Lower leg skin (tissue), 3 donors: ENCODE measurements at regions not wholly inside any gene's neighbourhood (a gene's known extent, or its start where the extent isn't known, plus 50 kb on each side); places are given as distances from the start of the nearest gene placed in this dataset.

Experiments used
- POLR2A ChIP-seq, 2 donors: fragments of 450-650 bp; IDR thresholded peaks; one replicate each; pipeline ENCODE4 v1.6.1; 2016 to 2017; ENCODE audit warnings: antibody characterized with exemption in 2 of 2, mild to moderate bottlenecking in 1 of 2, moderate library complexity in 1 of 2
- TF ChIP-seq, protein P1 (sequence below), 3 donors: fragments of 450-650 bp; IDR thresholded peaks; one replicate each; pipeline ENCODE4 v1.5.1; 2016; ENCODE audit warnings: antibody characterized with exemption in 3 of 3, mild to moderate bottlenecking in 3 of 3, moderate library complexity in 2 of 3

DNA sequence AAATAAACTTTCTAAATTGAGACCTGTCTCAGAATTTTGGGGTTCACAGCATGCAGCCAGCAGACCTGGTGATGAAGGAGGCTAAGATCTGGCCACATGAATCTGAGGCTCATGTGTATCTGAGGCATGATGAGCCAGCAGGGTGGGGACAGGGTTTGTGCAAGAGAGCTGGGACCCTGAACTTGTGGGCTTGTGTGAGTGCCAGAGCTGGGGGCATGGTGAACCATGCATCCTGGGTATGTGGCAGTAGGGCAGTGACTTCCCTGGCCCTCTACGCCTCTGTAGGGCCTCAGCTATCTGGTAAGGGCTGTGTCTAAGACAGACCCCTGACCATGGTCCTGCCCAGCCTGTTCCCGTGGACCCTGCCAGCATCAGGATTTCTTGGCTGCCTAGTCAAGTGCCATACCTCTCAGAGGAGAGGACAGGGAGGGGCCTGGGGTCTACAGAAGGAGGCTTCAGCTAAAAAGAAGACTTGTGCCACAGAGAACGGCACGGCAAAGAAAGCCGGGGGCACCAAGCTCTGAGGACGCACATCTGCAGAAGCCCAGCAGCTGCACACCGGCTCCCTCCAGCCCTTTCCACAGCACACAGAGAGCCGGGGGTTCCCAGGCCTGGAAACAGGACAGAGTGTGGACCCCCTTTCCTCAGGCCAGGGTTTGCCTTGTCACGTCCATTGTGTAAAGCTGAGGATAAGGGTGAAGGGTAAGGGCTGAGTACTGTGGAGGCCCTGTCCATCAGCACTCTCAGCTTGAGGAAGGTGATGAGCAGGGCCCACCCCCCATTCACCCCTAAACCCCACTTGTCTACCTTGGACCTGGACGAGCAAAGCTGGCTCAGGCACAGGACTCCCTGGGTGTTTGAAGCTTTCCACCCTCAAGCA, 130.1 kb downstream of the MRPL36 start:
- no peak for TF ChIP-seq POLR2A (IDR thresholded peaks at IDR 0.05)
- TF ChIP-seq, protein P1, sequence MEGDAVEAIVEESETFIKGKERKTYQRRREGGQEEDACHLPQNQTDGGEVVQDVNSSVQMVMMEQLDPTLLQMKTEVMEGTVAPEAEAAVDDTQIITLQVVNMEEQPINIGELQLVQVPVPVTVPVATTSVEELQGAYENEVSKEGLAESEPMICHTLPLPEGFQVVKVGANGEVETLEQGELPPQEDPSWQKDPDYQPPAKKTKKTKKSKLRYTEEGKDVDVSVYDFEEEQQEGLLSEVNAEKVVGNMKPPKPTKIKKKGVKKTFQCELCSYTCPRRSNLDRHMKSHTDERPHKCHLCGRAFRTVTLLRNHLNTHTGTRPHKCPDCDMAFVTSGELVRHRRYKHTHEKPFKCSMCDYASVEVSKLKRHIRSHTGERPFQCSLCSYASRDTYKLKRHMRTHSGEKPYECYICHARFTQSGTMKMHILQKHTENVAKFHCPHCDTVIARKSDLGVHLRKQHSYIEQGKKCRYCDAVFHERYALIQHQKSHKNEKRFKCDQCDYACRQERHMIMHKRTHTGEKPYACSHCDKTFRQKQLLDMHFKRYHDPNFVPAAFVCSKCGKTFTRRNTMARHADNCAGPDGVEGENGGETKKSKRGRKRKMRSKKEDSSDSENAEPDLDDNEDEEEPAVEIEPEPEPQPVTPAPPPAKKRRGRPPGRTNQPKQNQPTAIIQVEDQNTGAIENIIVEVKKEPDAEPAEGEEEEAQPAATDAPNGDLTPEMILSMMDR (IDR thresholded peaks at IDR 0.05): no peak
